ENCODE measurements at regions not wholly inside any gene's neighbourhood (a gene's known extent, or its start where the extent isn't known, plus 50 kb on each side); places are given as distances from the start of the nearest gene placed in this dataset.

DNA sequence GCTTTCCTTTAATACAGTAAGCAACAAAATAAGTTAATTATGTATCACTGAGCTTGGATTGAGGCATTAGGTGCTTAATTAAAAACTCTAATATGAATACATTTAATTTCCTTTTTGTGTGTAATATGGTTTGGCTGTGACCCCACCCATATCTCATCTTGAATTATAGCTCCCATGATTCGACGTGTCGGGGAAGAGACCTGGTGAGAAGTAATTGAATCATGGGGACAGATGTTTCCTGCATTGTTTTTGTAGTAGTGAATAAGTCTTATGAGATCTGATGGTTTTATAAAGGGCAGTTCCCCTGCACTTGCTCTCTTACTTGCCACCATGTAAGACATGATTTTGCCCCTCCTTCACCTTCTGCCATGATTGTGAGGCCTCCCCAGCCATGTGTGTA, 325.4 kb upstream of the CDH7 start:
- TF ChIP-seq, protein P1, sequence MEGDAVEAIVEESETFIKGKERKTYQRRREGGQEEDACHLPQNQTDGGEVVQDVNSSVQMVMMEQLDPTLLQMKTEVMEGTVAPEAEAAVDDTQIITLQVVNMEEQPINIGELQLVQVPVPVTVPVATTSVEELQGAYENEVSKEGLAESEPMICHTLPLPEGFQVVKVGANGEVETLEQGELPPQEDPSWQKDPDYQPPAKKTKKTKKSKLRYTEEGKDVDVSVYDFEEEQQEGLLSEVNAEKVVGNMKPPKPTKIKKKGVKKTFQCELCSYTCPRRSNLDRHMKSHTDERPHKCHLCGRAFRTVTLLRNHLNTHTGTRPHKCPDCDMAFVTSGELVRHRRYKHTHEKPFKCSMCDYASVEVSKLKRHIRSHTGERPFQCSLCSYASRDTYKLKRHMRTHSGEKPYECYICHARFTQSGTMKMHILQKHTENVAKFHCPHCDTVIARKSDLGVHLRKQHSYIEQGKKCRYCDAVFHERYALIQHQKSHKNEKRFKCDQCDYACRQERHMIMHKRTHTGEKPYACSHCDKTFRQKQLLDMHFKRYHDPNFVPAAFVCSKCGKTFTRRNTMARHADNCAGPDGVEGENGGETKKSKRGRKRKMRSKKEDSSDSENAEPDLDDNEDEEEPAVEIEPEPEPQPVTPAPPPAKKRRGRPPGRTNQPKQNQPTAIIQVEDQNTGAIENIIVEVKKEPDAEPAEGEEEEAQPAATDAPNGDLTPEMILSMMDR (conservative IDR thresholded peaks at IDR 0.05) = no peak
- TF ChIP-seq EZH2 (IDR thresholded peaks at IDR 0.05; ENCODE audit: low read depth) = no peak

Measured in PC-9 (cell line).